ENCODE measurements at regions not wholly inside any gene's neighbourhood (a gene's known extent, or its start where the extent isn't known, plus 50 kb on each side); places are given as distances from the start of the nearest gene placed in this dataset.
A peak's percentile ranks its signal among the peaks of the same experiment; 100 is the strongest.

DNA sequence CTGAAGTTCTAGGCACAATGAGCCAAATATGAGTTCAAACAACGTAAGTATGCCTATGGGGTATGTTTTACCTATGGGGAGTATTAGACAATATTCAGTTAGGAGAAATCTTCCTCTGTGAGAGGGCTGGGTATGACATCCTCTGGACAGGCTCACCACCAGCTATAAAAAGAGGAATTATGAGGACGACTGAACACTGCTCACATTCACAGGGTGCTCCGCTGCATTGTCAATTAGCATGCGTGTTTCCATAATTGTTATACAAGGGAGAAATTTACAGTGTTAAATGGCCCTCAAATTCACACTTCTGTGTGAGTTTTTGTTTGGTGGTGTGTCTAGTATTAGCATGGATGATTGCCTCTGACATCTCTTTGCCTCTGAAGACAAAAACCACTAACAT lies 700.4 kb downstream of the BCL11A start:
- no peaks in the 10 kb centered on the region for H3K27me3 ChIP-seq

GRCh38 chr2:59851836-59852475 lies 701.5 kb downstream of the BCL11A start:
- in situ Hi-C loops (cut with MboI; ENCODE audit: low pct_ligation_motif_present in 1 of 4, low pct_unique_long_range_greater_than_20kb in 1 of 4, low sequenced_read_pairs in 3 of 4), result no loop called here
- DNase-seq, result peak; percentile 8
- Histone ChIP-seq H3K4me3 (no peak overlapping the region), H3K9me3 (no peaks in the 10 kb centered on the region), H3K27ac (no peak overlapping the region), H3K4me1 (no peaks in the 10 kb centered on the region), H3K27me3 (no peaks in the 10 kb centered on the region), H3K36me3 (no peaks in the 10 kb centered on the region)
- TF ChIP-seq POLR2A (IDR thresholded peaks at IDR 0.05) (no peak), EP300 (IDR thresholded peaks at IDR 0.05; ENCODE audit: low read depth) (no peak), POLR2AphosphoS5 (IDR thresholded peaks at IDR 0.05) (no peak), CTCF (IDR thresholded peaks at IDR 0.05) (no peak)
- intact Hi-C loops (cut with DNase I; ENCODE audit: low total_unique reads), result no loop called here

More for the DNA sequence above, 700.4 kb downstream of the BCL11A start:
- Histone ChIP-seq H3K4me1 (no peaks in the 10 kb centered on the region), H3K4me3 (no peak overlapping the region), H3K36me3 (no peaks in the 10 kb centered on the region), H3K27ac (no peak overlapping the region), H3K9me3 (no peaks in the 10 kb centered on the region)
- 77 to 96% methylated on average over 3 to 4 of the region's 4 CpGs for WGBS, 2 donors (ENCODE audit: low coverage in 1 of 2)
- TF ChIP-seq POLR2AphosphoS5 (IDR thresholded peaks at IDR 0.05) (no peak), CTCF (IDR thresholded peaks at IDR 0.05) (no peak), POLR2A (IDR thresholded peaks at IDR 0.05) (no peak), EP300 (IDR thresholded peaks at IDR 0.05; ENCODE audit: low read depth) (no peak)
- DNase-seq, result no peak
- intact Hi-C loops (cut with DNase I; ENCODE audit: low total_unique reads), result no loop called here
- in situ Hi-C loops (cut with MboI; ENCODE audit: low pct_ligation_motif_present in 1 of 4, low pct_unique_long_range_greater_than_20kb in 1 of 4, low sequenced_read_pairs in 3 of 4), result no loop called here

DNA sequence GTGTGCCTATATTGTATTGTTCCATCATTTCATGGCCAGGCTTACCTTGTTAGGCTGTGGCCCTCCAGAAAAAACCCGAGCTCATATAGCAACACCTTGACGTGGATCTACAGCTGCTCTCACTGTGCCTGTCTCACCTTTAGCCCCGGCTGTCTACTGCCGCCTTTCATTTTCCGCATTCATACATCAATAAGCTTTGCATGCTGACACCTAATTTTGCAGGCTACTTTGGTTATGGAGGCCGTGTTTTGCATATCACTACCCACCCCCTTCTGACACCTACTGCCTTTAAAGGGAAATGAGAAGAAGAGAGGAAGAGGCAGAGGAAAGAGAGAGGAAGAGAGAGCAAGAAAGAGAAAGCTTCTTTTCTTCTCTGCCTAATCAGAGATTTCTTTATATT lies 702.9 kb downstream of the BCL11A start:
- in situ Hi-C loops (cut with MboI; ENCODE audit: low pct_ligation_motif_present in 1 of 4, low pct_unique_long_range_greater_than_20kb in 1 of 4, low sequenced_read_pairs in 3 of 4) (no loop called here), intact Hi-C loops (cut with DNase I; ENCODE audit: low total_unique reads) (no loop called here)
- no peak for DNase-seq
- Histone ChIP-seq H3K4me1 (no peaks in the 10 kb centered on the region), H3K27me3 (no peaks in the 10 kb centered on the region), H3K27ac (no peak overlapping the region), H3K36me3 (no peaks in the 10 kb centered on the region), H3K9me3 (no peaks in the 10 kb centered on the region), H3K4me3 (no peak overlapping the region)
- WGBS, 2 donors (ENCODE audit: low coverage in 1 of 2), result 81 to 94% methylated on average over 5 to 6 of the region's 6 CpGs
- TF ChIP-seq POLR2AphosphoS5 (IDR thresholded peaks at IDR 0.05) (no peak), POLR2A (IDR thresholded peaks at IDR 0.05) (no peak), EP300 (IDR thresholded peaks at IDR 0.05; ENCODE audit: low read depth) (no peak), CTCF (IDR thresholded peaks at IDR 0.05) (no peak)

DNA sequence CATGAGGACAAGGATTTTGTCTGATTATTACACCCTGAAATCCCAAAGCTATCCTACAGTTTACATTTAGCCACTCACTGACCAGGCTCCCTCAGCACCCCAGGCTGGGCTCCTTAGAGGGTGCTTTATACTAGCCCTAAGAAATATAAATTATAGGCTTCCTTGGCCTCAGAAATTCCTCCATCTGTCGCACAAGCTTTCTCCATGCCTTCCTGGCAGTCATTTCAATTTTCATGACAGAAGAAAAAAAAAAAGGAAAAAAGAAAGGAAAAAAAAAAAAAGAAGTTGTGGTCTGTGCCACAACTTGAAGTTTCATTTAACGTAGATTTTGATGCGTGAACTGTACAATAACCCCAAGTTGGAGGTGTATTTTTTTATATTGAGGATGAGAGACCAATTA lies 719.5 kb downstream of the BCL11A start:
- Histone ChIP-seq H3K4me1 (no peaks in the 10 kb centered on the region), H3K27me3 (no peaks in the 10 kb centered on the region), H3K9me3 (no peaks in the 10 kb centered on the region), H3K27ac (no peak overlapping the region), H3K4me3 (no peak overlapping the region), H3K36me3 (no peaks in the 10 kb centered on the region)
- DNase-seq, result no peak
- whole genome bisulfite sequencing, 2 donors (ENCODE audit: low coverage in 1 of 2), result 65 to 96% methylated on average over 2 to 3 of the region's 3 CpGs
- in situ Hi-C loops (cut with MboI; ENCODE audit: low pct_ligation_motif_present in 1 of 4, low pct_unique_long_range_greater_than_20kb in 1 of 4, low sequenced_read_pairs in 3 of 4) (no loop called here), intact Hi-C loops (cut with DNase I; ENCODE audit: low total_unique reads) (no loop called here)
- TF ChIP-seq POLR2A (IDR thresholded peaks at IDR 0.05) (no peak), POLR2AphosphoS5 (IDR thresholded peaks at IDR 0.05) (no peak), CTCF (IDR thresholded peaks at IDR 0.05) (no peak), EP300 (IDR thresholded peaks at IDR 0.05; ENCODE audit: low read depth) (no peak)

Measured in transverse colon (tissue), 4 donors.